ENCODE measurements at regions not wholly inside any gene's neighbourhood (a gene's known extent, or its start where the extent isn't known, plus 50 kb on each side); places are given as distances from the start of the nearest gene placed in this dataset.

DNA sequence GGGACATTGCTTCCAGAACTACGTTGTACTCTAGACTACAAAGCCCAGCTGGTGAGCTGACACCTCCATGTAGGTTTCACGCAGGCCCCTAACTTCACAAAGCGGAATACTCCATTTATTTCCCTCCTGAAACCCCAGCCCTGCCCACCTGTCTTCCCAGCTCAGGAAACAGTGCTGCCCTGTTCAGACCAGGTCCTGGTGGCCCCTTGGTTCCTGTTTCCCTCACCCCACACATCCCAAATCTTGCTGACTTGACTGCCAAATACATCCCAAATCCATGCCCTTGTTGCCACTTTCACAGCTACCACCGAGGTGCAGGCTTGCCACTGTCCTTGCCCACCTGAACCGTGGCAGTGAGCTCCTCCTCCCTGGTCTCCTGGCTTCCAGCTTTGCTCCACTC, 113.1 kb upstream of the PTPN1 start:
- H3K9me3 ChIP-seq = no peaks in the 10 kb centered on the region
- no peaks in the 10 kb centered on the region for H3K27me3 ChIP-seq
- H3K4me3 ChIP-seq = no peak overlapping the region
- H3K36me3 ChIP-seq = no peaks in the 10 kb centered on the region
- ATAC-seq (no peak), DNase-seq (no peak)
- in situ Hi-C loops (cut with MboI; ENCODE audit: low sequenced_read_pairs in 4 of 4) = loop anchor here in 1 of 4 donors (25.0 kb wide), 1 partner anchor 110 kb away; no protein-coding TSS in a partner anchor
- H3K27ac ChIP-seq = peak overlapping the region; percentile 93 to 100 (median 96)
- TF ChIP-seq POLR2A (IDR thresholded peaks at IDR 0.05) = no peak
- TF ChIP-seq, protein P1, sequence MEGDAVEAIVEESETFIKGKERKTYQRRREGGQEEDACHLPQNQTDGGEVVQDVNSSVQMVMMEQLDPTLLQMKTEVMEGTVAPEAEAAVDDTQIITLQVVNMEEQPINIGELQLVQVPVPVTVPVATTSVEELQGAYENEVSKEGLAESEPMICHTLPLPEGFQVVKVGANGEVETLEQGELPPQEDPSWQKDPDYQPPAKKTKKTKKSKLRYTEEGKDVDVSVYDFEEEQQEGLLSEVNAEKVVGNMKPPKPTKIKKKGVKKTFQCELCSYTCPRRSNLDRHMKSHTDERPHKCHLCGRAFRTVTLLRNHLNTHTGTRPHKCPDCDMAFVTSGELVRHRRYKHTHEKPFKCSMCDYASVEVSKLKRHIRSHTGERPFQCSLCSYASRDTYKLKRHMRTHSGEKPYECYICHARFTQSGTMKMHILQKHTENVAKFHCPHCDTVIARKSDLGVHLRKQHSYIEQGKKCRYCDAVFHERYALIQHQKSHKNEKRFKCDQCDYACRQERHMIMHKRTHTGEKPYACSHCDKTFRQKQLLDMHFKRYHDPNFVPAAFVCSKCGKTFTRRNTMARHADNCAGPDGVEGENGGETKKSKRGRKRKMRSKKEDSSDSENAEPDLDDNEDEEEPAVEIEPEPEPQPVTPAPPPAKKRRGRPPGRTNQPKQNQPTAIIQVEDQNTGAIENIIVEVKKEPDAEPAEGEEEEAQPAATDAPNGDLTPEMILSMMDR (IDR thresholded peaks at IDR 0.05 in 4 of 5, conservative IDR thresholded peaks at IDR 0.05 in 1 of 5) = no peak
- intact Hi-C loops (cut with DNase I; ENCODE audit: low total_unique reads) = loop anchor here (5.0 kb wide), 2 partner anchors 105 to 120 kb away; no protein-coding TSS in a partner anchor
- H3K4me1 ChIP-seq = peaks cover 69 to 72% of the 10 kb centered on the region in 2 donors

DNA sequence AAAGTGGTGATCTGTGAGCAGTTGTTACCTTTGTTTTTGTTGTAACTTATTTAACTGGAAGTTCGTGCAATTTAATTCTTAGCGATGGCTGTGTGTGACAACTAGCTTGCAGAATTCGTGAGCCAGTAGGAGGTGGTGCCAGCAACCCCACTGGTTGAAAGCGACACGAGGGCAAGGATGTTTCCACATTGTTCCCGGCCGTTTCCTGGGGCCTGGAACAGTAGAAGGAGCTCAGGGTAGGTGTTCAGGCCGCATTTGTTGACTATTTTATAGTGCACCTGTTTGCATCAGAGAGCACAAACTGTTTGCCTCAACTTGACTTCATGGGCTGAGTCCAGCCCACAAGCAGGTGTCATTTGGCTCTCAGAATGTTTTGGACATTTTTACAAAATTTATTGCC, 112.1 kb upstream of the PTPN1 start:
- H3K4me1 ChIP-seq = peaks cover 76 to 82% of the 10 kb centered on the region in 2 donors
- H3K36me3 ChIP-seq = no peaks in the 10 kb centered on the region
- no peaks in the 10 kb centered on the region for H3K27me3 ChIP-seq
- ATAC-seq (peak; percentile 51 to 59), DNase-seq (peak; percentile 91 to 97)
- H3K4me3 ChIP-seq = peak overlapping the region in 2 of 4 donors; percentile 8 to 11
- no peak for TF ChIP-seq POLR2A (IDR thresholded peaks at IDR 0.05)
- TF ChIP-seq, protein P1 (IDR thresholded peaks at IDR 0.05 in 4 of 5, conservative IDR thresholded peaks at IDR 0.05 in 1 of 5) = no peak
- peak overlapping the region; percentile 93 to 100 (median 96) for H3K27ac ChIP-seq
- intact Hi-C loops (cut with DNase I; ENCODE audit: low total_unique reads) = loop anchor here (1.0 to 5.0 kb wide), 4 partner anchors 17 to 121 kb away; no protein-coding TSS in a partner anchor
- no peaks in the 10 kb centered on the region for H3K9me3 ChIP-seq
- in situ Hi-C loops (cut with MboI; ENCODE audit: low sequenced_read_pairs in 4 of 4) = loop anchor here in 1 of 4 donors (25.0 kb wide), 1 partner anchor 111 kb away; no protein-coding TSS in a partner anchor

DNA sequence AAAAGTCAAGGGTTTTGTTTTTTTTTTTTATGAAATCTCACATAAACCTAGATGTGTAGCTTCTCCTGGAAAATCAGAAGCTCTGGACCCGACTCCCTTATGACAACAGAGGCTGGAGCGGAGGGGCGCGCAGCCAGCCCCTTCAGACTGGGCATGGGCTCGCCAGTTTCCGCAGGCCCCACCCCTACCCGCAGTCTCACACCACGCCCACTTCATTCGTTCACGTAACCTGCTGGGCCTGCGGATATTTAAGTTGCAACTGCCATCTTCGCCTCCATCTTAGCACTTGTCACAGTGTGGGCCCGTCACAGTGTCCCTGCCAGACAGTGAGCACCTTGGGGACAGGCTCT, 111.7 kb upstream of the PTPN1 start:
- peak; percentile 32 to 40 for ATAC-seq
- Histone ChIP-seq H3K27me3 (no peaks in the 10 kb centered on the region), H3K27ac (peak overlapping the region; percentile 93 to 100 (median 96)), H3K36me3 (no peaks in the 10 kb centered on the region), H3K9me3 (no peaks in the 10 kb centered on the region), H3K4me1 (peaks cover 80 to 86% of the 10 kb centered on the region in 2 donors), H3K4me3 (peak overlapping the region in 2 of 4 donors; percentile 8 to 11)
- in situ Hi-C loops (cut with MboI; ENCODE audit: low sequenced_read_pairs in 4 of 4) = loop anchor here in 1 of 4 donors (25.0 kb wide), 1 partner anchor 111 kb away; no protein-coding TSS in a partner anchor
- intact Hi-C loops (cut with DNase I; ENCODE audit: low total_unique reads) = loop anchor here (1.0 to 5.0 kb wide), 4 partner anchors 17 to 121 kb away; no protein-coding TSS in a partner anchor
- peak; percentile 80 to 93 for DNase-seq
- no peak for TF ChIP-seq POLR2A (IDR thresholded peaks at IDR 0.05)
- TF ChIP-seq, protein P1 (IDR thresholded peaks at IDR 0.05 in 4 of 5, conservative IDR thresholded peaks at IDR 0.05 in 1 of 5) = no peak

DNA sequence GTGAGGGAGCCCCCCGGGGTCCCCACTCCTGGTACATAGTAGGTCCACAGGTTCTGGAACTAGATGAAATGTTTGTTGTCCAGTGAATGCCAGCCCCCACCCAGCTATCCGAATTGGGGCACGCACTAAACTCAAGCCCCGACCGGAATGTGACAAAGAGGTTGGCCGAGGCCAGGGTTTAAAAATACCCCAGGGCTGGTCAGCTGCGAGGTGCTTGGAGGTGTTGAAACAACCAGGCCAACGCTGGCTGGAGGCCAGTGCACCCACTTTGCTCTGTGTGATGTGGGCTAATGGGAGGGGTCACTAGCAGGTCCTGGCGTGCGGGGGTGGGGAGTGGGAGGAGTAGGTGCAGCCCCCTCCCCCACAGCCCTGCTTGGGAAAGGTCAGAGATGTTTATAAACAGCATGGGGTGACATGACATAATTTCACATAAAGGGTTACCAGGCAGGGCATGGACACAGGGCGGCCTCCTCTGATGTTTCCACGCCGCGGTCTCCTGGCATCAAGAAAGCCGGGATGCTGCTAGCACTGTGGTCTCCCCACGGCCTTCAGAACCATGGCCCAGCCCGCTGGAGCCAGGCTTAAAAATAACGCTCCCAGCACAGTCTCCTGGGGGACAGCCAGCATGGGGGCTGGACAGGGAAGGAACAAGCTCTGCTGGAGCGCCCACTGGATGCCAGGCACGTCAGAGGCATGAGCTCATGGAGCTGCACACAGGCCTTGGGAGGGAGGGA, 111.2 kb upstream of the PTPN1 start:
- in situ Hi-C loops (cut with MboI; ENCODE audit: low sequenced_read_pairs in 4 of 4) = loop anchor here in 1 of 4 donors (25.0 kb wide), 1 partner anchor 112 kb away; no protein-coding TSS in a partner anchor
- peaks cover 85 to 90% of the 10 kb centered on the region in 2 donors for H3K4me1 ChIP-seq
- intact Hi-C loops (cut with DNase I; ENCODE audit: low total_unique reads) = loop anchor here (1.0 to 5.0 kb wide), 4 partner anchors 16 to 122 kb away; no protein-coding TSS in a partner anchor

More for the DNA sequence above, 111.2 kb upstream of the PTPN1 start:
- peak overlapping the region; percentile 93 to 100 (median 96) for H3K27ac ChIP-seq
- H3K9me3 ChIP-seq = no peaks in the 10 kb centered on the region
- H3K27me3 ChIP-seq = no peaks in the 10 kb centered on the region
- DNase-seq (peak; percentile 83 to 96), ATAC-seq (peak; percentile 40 to 42)
- peak overlapping the region in 2 of 4 donors; percentile 8 to 11 for H3K4me3 ChIP-seq
- TF ChIP-seq POLR2A (IDR thresholded peaks at IDR 0.05) = peak; percentile 49 to 82
- TF ChIP-seq, protein P1 (IDR thresholded peaks at IDR 0.05 in 4 of 5, conservative IDR thresholded peaks at IDR 0.05 in 1 of 5) = no peak
- H3K36me3 ChIP-seq = no peaks in the 10 kb centered on the region

All from gastrocnemius medialis (tissue), 4 donors.